ENCODE measurements at regions not wholly inside any gene's neighbourhood (a gene's known extent, or its start where the extent isn't known, plus 50 kb on each side); places are given as distances from the start of the nearest gene placed in this dataset.

- no peak for TF ChIP-seq CTCF (IDR thresholded peaks at IDR 0.05)
- TF ChIP-seq POLR2A (IDR thresholded peaks at IDR 0.05) = no peak
- no peak for TF ChIP-seq POLR2AphosphoS5 (IDR thresholded peaks at IDR 0.05)
- no peak for TF ChIP-seq EP300 (IDR thresholded peaks at IDR 0.05)
Observed at GRCh38 chr2:49278561-49278960, 124.2 kb upstream of the FSHR start.
